NCI-H2081 treated with DMSO at 0.1 percent for 48 hours (cell line): ENCODE measurements at regions not wholly inside any gene's neighbourhood (a gene's known extent, or its start where the extent isn't known, plus 50 kb on each side); places are given as distances from the start of the nearest gene placed in this dataset.

Experiments used
- DNase-seq: peaks from one replicate; lab custom pipeline; 2025; lab: John Stamatoyannopoulos, UW

DNA sequence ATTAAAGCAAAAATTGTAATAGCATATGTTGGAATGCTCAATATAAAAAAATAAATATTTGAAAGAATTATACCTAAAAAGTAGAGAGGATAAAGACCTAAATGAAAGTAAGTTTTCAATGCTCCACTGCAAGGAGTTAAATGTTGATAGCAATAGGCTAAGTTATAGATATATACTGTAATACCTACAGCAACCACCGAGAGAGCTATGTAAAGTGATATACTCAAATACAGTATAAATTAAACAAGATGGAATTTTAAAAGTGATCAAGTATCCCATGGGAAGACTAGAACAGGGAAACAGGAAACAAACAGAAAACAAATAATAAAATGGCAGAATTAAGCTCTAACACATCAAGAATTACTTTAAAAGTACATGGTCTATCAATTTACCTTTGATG, 73.9 kb downstream of the CASP3 start:
- DNase-seq, result no peak

DNA sequence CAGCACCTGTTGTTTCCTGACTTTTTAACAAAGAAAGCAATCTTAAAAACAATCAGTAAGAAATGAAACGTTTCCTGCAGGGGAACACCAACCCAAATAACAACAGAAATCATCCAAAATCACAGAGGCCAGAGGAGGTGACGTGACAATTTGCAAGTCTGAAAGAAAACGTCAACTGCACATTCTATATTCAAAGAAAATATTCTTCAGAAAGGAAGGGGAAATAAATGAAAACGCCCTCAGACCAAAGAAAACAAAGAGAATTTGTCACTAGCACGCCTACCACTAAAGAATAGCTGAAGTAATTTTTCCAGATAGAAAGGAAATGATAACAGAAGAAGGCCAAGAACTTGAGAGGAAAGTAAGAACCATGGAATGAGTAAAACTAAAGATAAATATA, 74.4 kb downstream of the CASP3 start:
- no peak for DNase-seq

DNA sequence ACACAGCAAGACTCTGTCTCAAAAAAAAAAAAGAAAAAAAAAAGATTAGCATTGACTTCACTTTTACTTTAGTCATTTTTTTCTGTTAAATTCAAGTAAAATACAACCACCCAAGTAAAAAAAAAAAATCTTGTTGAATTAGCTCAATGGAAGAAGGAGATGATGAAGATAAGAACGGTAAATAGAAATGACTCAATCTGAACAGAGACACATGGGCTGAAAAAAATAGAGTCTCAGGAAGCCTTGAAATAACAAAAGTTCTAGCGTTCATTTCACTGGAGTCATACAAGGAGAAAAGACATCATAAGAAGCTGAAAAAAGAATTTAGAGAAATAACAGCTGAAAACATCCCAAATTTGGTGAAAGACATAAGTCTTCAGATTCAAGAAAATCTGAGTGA, 75.5 kb downstream of the CASP3 start:
- no peak for DNase-seq

DNA sequence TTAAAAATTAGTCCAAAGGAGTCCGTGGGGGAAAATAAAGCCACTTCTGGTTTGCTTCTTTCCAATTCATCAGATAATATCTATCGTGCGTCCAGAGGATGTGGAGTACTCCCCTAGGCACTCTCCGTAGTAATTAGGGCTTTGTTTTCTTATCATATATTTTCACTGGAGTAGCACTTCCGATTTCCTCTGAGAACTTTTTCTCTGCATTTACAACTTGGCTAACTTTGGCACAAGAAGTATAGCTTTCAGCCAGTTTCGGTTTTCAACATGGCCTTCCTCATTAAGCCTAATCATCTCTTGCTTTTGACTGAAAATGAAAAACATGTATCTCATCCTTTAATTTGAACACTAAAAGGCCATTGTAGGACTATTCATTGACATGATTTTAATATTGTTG, 80.5 kb downstream of the CASP3 start:
- no peak for DNase-seq

DNA sequence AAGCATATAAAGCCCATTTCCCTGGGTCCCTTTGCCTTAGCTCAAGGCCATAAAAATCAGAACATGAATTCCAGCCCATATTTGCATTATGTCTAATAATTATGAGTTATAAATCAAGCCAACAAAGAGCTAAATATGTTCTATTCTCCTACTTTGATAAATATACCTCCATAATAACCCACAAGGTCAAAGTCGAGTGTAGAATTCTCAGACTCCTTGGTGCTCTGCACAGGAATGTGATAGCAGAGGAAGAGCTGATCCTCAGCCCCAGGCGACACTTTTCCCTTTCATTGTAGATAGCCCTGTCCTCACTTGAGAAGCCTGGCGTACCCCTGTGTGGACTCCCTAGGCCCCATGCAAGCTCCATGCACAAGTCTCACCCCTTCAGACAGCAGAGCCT, 85.6 kb downstream of the CASP3 start:
- DNase-seq, result no peak

DNA sequence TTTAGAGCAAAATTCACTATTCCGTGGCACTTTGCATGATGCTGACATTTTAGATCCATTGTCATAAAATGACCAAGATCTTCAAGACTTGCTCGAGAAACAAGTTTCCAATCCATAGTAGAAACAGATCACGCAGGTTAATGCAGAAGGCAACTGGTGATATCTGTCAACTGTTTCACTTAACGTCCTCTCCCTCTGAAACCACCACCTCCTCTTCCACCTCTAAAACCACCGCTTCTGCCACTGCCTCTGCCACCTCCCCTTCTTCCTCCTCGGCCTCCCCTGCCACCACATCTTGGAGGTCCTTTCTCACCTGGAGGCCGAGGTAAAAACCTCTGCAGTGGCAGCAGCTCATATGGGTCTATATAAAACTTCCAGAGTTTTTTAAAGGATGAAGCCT, 84.6 kb upstream of the IRF2 start:
- no peak for DNase-seq

DNA sequence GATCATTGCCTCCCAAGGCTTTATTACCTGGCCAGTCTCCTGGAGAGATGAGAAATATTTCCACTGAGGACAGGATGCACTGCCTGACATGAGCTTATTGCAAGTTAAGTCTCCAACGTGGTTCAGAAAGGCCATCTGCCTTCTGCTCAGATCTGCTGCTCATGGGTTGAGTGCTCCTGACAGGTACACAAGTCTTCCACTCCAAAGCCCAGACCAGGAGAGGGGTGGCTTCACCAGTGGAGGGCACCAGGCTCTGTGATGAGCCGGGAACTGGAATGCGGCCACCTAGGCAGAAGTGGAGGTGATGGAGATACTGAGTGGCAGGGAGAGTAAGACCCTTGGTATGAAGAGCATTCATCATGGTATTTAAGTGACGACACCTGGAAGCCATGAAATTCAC, 79.5 kb upstream of the IRF2 start:
- DNase-seq, result no peak

DNA sequence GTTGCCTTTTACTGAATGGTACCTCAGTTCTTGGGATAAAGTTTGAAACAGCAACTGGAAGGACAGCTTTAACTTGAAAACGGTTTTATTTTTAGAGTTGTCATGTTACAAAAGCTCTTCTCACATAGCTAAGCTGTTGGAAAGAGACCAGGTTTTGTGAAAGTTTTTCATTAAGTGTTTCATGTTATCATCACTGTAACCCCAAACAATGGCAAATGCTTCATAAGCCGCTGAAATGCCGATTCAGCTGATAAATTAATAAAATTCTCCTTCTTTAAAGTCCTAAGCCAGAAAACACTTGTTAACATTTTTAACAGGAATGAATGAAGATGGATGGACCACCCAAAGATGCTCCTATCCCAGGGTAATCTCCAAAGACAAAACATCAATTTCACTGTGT, 76.1 kb upstream of the IRF2 start:
- DNase-seq, result no peak

DNA sequence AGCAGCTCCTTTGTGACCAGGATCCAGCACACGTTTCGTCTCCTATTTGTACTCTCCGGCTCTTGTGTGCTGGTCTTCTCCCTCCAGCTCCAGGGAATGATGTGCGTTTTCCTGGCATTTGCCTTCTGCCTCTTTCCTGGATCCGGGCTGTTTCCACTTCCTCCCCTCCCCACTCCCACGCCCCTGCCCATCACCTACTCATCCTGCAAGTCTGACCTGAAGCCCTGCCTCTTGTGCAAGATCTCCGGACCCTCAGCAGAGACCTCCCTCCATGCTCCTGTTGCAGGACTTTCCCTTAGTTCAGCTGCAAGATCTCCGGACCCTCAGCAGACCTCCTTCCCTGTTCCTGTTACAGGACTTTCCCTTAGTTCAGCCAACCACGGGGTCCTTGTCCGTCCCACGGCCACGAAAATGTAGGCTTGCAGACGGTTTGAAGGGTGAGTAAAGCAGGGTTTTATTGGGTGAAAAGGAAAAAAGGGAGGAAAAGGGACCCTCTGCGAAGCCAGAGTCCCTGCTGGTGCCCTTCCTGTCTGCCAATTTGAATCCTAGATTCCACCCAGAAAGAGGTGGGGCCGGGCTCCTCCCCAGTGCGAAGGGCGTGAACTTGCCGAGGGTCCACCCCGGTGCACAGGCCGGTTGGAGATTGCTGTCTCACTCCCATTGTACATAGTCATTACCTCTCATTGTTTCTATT, 74.4 kb upstream of the IRF2 start:
- DNase-seq, result no peak

DNA sequence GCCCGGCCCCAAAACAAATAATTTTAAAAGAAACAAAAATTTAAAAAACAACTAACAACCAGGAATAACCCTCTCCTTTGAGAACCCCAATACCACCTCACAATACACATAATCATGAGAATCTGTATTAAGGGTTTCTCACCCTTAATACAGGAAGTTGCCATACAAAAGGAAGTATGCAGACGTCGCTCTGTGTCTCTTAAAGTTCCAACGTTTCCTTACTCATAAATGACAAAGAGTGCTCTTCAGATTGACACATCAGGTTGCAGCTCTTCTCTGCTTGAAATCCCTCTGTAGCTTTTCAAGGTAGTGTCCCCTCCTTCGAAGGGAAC, 73.9 kb upstream of the IRF2 start:
- no peak for DNase-seq

DNA sequence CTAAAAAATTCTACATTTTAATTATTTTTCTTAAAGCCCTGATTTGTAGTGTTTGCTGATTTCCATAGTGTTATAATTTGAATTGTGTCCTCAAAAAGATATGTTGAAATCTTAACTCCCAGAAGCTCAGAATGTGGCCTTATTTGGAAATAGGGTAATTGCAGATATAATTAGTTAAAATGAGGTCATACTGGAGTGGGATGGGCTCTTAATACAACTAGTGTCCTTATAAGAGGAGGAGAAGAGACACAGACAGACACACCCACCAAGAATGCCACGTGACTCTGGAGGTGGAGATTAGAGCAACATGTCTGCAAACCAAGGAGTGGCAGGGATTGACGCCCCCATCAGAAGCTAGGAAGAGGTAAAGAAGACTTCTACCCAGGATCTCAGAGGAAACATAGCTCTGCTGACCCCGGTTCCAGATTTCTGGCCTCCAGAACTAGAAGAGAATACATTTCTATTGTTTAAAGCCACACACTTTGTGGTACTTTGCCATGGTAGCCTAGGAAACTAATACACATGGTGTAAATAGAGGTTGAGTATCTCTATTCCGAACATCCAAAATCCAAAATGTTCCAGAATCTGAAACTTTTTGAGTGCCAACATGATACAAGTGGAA, 70.5 kb upstream of the IRF2 start:
- no peak for DNase-seq

DNA sequence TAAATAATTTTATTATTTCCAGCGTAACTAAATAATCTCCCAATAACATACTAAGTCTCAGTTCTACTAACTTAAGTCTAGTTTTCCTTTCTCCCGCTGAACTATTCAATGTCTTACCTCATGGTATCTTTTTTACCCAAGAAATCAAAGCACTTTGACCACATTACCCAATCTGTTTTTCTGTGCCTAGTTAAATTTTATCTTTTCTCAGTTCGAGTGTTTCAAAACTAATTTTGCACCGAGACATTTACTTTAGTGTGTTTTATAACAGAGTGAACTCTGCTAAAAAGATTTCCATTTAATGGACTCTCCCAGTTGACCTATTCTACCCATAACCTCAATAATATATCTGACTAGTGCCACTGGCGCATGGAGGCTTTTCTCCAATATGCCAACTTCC, 67.6 kb upstream of the IRF2 start:
- DNase-seq, result no peak

DNA sequence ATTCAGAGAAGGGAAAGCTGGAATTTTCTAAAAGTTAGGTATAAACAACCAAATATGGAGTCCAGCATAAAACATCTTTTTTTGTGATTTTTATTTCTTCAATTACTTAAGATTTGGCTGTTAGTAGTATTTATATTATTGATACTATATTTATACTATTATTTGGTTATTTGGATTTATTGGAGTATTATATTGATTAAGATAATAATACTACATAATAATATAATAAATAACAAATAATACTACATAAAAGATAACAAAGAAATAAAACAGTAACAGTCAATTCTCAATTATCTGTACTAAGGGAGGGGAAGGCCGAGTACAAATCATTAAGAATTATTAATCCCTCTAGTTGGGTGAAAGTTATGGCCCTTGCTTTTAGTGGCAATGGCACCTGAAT, 66.0 kb upstream of the IRF2 start:
- no peak for DNase-seq

DNA sequence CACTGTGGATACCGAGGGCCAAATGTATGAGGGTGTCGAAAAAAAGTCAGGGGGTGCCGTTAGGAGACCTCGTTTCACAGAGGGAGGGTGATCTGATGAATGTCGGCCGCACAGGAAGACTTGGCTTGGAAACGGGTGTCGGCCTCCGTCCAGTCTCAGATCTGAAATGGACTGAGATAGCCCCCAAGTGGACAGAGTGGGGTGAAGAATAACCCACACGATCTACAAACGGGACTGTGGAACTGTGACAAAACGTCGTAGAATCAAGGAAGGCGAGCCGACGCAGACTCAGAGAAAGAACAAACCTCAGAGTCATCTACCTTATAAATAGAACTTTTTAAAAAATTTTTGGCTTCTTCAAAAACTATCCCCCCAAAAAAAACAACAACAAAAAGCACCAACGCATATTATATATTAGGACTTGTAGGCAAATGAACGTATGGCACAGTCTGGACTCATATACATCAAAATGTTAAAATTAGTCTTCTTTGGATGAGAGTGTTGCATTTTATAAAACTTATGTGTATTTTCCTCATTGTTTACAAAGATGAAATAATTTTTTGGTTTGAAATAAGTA, 63.8 kb upstream of the IRF2 start:
- peak; percentile 35 for DNase-seq

DNA sequence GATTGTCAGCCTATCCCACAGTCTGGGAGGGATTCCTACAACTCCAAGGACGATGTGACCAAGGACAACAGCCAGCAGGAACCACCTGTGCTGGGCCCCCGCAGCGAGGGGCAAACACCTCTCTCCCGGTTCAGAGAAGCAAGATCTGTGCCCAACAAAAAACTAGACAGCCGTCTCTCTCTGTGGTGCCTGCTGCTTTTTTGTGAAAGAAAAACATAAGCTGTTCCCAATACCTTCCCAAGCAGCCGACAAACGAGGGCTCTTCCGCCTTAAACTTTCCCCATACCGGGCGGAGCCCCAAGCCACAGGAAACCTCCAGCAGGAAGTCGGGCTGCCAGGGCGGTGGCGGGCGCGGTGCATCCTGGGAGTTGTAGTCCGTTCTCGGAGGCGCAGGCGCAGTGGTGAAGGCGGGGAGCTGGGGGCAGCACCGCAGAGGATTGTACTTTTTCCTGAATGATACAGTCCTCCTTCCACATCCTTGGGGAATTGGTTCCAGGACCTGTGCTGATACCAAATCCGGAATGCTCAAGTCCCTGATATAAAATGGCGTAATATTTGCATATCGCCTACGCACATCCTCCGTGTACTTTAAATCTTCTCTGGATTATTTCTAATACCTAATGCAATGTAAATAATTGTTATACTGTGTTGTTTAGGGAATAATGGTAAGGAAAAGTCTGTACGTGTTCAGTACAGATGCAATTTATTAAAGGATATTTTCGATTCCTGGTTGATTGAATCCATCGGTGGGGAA, 63.1 kb upstream of the IRF2 start:
- DNase-seq, result peak; percentile 66

DNA sequence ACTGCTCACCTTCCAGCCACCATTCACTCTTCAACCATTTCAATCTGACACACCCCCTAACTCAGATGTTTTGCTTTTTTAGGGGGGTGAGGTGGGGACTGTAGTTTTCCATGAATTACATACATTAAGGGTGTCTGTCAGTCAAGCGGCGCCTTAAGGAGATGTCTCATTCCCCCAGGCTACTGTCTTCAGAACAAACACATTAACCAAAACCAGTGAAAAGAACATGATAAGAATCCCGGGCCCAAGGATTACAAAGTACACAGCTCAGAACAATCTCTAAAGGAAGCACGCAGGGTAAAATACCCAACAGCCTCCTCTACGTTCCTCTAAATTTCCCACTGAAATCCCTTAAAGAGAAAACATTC, 62.5 kb upstream of the IRF2 start:
- DNase-seq, result no peak

DNA sequence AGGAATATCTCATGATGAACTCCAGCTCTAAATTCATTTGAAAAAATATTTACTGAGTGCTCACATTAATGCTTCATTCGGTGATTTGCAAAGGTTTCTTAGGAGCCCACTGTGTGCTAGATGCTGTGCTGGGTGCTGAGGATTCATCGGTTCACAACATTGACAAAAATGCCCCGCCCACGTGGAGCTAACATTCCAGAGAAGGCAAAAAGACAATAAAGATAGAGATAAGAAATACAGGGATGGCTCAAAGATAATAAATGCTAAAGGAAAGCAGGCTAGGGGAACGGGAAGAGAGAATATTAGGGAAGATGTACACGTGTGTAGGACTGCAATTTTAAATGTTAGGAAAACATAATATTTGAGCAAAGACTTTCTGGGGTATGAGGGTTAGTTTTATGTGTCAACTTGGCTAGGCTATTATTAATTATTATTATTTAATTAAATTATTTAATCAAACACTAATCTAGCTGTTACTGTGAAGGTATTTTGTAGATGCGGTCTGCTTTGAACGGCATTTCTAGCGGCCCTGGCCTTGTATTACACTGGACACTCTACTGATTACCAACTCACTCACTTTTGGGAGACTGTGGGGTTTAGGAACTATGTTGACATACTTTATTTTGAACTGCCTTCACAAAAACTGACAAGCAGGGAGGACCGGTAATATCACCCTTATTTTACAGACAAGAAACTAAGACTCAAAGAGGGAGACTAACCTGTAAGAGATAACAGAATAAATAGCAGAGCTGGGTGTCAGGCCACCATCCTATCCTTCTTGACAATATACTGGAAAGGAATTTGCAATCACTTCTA, 61.9 kb upstream of the IRF2 start:
- no peak for DNase-seq

DNA sequence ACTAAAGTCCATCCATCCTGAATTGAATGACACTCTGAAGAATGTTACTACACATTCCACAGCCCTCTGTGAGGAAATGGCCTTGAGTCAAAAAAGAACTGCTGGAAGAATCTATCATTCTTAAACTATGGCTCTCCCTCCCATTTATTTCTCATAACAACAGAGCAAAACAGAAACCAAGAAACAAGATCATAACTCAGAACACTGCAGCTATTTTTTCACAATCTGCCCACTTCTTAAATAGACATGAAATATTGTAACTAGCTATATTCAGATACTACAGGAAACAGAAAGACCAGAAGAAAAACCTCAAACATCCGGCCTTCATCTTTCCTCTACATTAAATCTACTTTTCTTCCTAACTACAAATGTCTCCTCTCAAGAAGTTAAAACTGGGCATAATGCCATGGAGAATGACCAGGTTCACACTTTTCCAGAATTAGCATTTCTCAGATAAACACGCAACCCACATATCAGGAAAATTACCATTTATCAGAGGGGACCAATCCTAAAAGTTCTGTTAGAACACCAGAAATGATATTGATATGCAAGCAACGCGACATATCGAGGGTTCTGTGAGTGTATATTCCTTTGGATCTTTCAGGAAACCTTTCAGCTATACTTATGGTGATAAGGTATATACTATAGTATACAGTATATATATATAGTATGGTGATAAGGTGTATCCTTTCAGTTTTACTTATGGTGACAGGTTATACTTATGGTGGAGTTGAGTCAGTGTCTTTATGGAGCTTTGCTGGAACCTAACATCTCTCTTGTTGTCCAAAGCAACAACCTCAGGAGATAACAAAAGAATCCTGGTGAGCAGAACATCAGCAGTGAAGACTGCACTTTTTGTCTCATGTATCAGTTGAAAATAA, 60.4 kb upstream of the IRF2 start:
- no peak for DNase-seq

DNA sequence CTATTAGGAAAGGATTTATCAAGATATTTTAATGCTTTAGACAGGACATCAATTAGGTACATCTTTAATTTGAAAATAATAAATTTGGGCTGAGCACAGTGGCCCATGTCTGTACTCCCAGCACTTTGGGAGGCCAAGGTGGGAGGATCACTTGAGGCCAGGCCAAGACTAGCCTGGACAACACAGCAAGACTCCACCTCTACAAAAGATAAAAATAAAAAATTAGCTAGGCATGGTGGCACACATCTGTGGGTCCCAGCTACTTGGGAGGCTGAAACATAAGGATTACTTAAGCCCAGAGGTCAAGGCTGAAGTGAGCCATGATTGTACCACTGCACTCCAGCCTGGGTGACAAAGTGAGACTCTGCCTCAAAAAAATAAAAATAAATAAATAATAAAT, 59.6 kb upstream of the IRF2 start:
- DNase-seq, result no peak

DNA sequence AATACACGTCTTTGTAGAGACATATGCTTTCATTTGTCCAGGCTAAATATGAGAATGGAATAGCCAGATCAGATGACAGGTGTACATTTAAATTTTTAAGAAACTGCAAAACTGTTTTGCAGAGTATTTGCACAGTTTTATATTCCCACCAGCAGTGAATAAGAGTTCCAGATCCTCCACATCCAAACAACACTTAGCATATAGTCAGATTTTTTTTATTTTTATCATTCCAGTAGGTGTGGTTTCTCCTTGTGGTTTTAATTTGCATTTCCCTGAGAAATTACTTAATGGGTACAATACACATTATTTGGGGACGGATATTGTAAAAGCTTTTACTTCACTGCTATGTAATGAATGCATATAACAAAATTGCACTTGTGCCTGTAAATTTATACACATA, 56.7 kb upstream of the IRF2 start:
- no peak for DNase-seq

DNA sequence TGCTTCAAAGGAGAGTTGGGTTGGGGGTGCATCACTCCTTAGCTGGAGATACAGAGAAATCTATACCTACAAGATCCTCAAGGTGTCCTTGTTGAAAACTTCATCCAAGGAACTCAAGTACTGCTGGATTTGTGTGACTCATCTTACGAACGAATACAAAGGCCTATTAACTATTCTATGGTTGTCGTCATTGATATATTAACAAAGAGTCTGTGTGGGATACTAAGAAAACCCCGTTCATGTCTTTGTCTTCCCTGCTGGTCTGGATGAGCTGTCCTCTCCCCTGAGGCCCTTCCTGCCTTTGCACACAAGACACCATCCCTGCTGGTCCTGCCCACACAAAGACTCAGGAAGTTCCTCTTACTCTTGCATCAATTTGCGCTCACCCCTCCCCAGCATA, 54.9 kb upstream of the IRF2 start:
- DNase-seq, result no peak

DNA sequence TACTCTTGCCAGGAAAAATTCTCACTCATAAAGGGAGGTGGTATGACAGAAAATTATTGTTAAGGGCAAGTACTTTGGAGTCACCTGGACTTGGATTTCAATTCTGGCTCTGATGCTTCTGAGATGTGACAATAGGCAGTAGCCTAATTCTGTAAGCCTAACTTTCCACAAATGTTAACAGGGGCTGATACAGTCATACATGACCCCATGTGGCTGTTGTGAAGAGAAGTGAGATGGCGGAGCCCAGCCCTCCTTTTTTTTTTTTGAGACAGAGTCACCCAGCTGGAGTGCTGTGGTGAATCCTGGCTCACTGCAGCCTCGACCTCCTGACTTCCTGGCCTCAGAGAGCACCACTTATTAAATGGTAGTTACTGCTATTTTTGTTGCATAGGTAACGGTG, 54.4 kb upstream of the IRF2 start:
- no peak for DNase-seq
